ENCODE measurements at regions not wholly inside any gene's neighbourhood (a gene's known extent, or its start where the extent isn't known, plus 50 kb on each side); places are given as distances from the start of the nearest gene placed in this dataset.
"Not testable (repeated sequence)": the region's sequence is repeated elsewhere in the genome, so short reads cannot be mapped to it uniquely, and the experiment has no call there.

DNA sequence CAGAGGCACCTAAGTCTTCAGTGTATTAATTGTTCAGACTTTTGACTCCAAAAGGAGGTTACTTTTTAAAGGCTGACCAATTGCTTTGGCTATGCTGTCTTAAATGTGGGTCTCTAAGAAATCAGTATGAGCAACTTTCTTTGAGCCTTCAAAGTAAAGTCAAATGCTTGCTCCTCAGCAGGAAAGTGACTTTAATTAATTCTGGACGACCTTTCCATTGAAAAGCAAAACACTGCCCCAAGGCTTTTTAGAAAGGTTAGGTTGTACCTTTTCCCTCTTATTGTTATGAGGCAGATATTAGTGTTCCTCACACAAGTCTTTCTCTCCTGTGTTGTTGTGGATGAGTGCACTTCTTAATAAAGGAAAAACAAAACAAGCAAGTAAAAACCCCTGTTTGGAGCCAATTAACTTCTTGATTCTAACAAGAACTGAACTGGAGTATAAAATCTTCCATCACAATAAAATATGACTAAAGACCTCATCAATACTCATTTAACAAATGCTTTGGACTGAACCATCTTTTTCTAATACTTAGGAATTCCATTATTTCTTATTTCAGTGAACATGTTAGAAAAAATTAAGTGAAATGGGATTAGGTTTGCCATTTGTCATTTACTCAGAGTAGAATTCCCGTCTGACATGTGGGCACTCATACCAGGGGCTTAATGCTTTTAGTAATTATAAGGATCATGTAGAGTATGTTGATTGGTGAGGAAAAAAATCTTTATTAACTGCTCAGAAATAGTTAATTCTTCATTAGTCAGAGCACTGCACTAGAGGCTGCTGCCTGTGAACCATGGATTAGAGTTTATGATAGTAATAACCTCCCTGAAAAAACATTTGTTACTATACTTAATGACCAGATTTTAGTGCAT, 159.1 kb upstream of the ZNF608 start:
- no peak for DNase-seq

- DNase-seq = no peak
Measured at GRCh38 chr5:124906339-124907097, 160.1 kb upstream of the ZNF608 start.

GRCh38 chr5:124907098-124907644, 160.7 kb upstream of the ZNF608 start:
- no peak for DNase-seq

DNA sequence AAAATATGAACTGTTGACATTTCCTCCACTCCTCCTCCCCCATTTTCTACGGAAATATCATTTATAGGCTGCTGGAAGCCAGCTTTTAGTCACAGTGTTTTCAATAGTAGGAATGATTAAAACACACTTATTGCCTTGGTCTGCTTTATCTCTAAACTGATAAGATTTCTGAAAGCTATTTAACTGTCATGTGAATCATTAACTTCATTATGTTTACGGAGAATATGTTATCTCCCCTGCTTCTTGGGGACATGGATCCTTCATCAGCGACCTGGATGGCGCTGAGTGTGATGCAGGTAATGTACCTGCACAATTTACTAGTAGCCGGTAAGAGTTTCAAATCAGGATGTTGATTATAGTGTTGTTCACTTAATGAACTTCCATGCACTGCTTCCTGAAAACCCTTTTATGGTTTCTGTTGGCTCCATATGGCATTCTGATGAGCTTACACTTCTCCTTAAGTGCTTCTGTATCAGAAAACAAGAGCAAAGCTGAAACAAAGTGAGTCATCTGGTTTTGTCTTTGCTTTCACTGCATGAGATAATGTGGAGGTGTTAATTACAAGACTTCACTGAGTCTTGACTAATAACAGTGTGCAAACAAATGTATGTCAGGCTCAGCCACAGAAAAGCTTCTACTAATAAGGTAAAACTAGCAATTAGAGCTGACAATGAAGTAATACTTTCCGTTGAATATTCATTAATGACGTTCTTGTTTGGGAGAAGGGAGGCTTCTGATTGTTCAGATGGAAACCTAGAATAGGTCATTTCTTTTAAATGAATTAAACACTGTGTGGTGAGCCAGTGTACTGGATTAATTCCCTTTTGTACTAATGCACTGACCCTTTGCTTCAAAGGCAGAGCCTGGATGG, 162.4 kb upstream of the ZNF608 start:
- no peak for DNase-seq

DNA sequence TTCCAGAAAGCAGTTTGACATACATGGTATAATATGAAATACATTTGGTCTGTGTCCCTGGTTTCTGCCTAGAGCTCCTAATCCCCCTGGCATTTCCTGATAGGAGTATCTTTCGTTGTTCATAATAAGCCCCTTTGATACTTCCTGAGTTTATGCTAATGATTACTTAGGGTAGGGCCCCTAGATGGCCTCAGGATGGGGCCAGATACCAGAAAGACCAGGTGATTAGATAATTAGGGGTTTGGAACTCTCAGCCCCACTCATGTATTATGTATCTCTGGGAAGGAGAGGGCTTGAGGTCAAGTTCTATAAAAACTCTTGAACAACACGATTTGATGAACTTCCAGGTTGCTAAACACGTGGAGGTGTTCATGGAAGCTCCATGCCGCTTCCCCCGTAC, 163.3 kb upstream of the ZNF608 start:
- no peak for DNase-seq

DNA sequence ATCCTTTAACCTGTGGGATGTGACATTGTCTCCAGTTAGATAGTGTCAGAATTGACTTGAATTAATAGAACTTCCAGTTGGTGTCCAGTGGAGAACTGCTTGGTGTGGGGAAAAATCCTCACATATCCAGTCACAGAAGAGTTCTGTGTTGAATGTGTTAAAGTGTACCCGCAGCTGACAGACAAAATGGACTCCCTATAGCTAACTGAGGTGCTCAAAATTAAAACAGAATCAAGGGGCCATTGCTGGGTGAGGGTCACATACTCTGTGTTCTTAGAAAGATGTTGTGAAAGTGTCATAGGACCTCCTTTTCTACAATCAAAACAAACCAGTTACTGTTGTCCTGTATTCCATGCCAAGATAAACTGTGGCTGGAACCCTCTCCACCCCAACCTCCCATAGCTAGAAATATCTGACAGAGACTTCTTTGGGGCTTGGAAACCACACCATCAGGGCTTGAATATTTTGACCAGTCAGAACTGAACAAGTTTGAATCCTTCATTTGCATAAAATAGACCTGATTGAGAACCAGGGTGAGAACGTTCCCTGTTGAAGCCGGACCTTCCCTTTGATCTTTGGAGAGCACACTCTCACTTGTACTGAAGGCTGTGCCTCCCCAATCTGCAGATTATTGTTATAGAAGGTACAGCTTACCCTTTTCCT, 164.0 kb upstream of the ZNF608 start:
- DNase-seq = no peak

DNA sequence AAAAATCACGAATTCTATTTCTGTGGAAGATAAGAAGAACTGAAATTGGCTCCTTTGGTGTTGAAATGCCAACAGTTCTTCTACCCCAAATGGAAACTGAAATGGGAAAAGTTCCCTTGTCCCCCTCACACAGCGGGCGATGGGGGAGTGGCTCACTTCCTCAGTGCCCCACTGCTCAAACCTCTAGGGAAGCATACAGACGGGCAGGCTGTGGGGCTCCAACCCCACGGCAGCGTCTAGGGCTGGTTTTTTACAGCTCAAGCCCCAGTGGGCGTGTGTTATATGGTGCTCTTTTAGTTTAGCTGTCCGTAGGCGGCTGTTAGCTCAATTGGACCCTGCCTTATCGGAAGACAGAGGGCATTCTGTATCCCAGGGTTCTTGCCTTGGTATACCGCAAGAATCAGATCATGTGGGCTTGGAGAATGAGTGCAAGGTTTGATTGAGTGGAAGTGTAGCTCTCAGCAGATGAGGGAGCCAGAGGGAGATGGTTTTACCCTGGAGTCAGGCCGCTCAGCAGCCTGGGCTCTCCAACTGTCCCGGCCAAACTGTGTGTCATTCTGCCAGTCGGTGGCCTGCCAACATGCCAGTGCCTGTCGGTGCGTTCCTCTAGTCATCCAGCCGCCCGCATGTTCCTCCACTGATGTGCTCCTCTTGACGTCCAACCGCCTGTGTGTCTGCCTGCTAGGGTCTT, 166.3 kb upstream of the ZNF608 start:
- no peak for DNase-seq

- no peak for DNase-seq
Measured at GRCh38 chr5:124913329-124913653, 166.9 kb upstream of the ZNF608 start.

DNA sequence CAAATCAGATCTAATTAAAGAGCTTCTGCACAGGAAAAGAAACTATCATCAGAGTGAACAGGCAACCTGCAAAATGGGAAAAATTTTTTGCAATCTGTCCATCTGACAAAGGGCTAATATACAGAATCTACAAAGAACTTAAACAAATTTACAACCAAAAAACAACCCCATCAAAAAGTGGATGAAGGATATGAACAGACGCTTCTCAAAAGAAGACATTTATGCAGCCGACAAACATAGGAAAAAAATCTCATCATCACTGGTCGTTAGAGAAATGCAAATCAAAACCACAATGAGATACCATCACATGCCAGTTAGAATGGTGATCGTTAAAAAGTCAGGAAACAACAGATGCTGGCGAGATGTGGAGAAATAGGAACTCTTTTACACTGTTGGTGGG, 169.9 kb upstream of the ZNF608 start:
- not testable (repeated sequence) for DNase-seq

DNA sequence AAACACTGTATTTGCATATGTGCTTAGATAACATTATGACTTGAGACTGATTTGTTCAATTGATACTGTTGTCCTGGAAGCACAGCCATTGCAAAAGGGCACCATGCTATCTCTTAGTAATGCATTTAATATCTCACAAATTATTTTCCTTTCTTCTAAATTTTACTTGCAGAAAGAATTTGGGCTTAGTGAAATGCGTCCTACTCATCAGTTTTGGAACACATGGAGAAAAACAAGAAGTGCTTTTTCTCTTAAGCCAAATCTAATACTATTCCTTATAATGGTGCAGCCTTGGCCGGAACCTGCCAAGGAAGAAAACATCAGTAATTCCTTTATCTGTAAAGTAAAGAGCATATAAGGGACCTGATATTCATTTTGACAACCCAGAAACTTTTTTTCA, 172.2 kb upstream of the ZNF608 start:
- no peak for DNase-seq

GRCh38 chr5:124919076-124919475, 172.6 kb upstream of the ZNF608 start:
- DNase-seq = no peak

DNA sequence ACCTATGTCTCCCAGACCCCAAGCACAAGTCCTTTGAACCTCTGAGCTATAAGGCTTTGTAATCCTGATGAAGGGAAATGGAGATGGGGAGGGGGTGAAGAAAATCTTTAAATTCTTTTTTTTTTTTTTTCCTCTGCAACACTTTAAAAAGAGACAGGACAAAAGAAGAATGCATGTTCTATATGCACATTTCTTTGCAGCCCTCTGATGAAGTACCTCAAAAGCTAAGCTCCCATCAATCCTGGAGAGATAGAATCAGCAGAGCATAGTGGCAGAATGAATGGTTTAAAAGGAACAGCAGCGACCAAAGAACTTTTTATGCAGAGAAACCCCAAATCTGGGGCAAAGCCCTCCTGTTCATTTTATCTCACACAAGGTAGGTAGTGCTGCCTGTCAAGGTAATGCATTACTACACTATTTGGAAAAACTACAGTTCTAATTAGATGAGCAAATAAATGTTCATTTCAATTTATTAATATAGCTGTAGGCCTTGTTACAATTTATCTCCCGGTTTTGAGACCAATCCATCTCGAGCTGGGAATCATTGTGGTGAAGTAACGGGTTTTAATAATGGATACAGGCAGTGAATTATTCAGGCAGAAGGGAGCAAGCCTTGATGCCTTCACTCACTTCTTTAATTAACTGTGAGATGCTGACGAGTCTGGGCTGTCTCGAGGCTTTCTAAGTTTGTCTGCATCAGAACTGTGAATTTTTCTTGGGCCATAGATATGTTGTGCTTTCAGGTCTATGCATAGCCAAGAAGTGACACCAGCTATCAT, 173.5 kb upstream of the ZNF608 start:
- no peak for DNase-seq

DNA sequence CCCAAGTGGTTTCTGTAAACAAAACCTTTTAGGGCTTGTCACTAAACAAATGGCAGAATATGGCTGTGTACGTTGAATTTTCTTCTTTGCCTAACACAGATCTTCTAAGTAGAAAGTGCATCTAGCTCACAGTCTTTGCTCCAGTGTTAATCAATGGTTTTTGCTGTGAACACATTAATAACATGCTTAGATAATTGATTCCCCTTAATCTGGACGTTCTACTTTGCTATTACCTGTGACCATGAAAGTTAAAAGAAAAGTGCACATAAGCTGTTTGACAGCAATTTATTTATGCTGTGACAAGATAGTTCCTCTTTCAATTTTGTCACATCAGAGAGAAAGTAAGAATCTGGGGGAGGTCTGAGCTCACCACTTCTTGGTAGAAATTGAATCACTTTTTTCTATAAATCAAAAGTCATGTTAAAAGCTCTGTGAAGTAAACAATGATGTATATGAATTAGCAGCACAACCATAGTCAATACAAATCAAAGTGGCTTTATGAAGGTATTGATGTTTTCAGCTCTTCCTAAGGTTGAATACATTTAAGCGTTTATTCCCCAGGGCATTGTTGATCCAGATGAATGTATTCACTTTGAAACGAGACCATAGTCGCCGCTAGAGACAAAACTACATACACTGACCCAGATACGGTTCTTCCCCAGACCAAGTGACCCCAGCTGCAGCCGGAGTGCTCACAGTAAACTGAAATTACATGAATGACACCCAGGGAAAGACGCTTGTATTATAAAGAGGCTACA, 174.6 kb upstream of the ZNF608 start:
- DNase-seq = no peak

- no peak for DNase-seq
Measured at GRCh38 chr5:124921694-124922093, 175.3 kb upstream of the ZNF608 start.

DNA sequence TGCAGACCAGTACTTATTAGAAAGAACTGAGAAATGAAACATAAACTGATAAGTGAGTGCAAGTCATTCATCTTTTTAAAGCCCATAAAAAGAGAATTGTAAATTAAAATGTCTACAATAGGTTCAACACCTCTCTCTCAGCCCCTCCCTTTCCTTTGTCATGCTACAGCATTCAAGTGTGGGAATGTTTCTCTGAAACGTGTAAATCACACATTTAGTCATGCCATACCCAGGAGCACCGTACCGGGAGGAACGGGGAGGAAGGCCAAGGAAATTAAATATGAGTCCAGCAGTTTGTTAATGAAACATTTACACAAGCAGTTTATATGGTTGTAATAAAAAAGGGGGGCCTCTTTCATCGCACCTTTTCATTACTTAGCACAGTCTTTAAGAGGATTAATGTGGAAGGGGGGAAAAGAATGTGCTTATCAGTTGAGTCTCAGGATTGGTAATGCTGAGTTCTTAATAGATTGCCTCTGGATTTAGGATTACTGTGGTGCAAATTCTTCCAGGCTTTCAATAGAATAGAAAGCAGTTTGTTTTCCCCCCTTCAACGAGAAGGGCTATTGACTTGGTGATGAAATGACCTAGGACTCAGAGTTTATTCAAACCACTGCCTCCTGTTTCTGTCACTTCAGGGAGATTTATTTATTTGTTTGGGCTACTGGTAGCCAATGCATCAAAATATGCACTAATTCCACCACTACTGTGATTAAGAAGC, 176.0 kb upstream of the ZNF608 start:
- DNase-seq = no peak

- DNase-seq = no peak
Measured at GRCh38 chr5:124923131-124923530, 176.7 kb upstream of the ZNF608 start.

GRCh38 chr5:124924729-124925128, 178.3 kb upstream of the ZNF608 start:
- DNase-seq = no peak

- DNase-seq = no peak
Measured at GRCh38 chr5:124927735-124928134, 181.3 kb upstream of the ZNF608 start.

DNA sequence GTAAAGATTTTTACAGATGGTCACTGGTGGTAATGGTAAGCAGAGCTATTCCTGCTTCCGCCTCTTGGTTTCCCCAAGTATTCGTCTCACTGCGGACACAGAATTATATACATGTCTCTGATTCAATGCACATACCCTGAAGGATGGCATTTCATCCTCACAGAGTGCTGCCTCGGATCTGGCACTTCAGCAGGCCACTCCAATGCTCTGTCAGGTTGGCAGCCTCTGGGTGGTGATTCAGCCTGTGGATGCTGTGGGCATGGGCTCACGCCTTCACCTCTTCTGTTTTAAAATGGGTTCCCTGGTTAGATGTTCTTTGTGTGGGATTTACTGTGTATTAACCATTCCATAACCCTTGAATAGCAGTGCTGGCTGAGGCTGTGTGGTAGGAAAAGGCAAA, 182.6 kb upstream of the ZNF608 start:
- no peak for DNase-seq
